Brain microvascular endothelial cell (primary cell): ENCODE measurements at regions not wholly inside any gene's neighbourhood (a gene's known extent, or its start where the extent isn't known, plus 50 kb on each side); places are given as distances from the start of the nearest gene placed in this dataset.

Source experiments
- DNase-seq: peaks from one replicate; pipeline ENCODE4 v3.0.0-alpha.2; 2020
- H3K27ac ChIP-seq: fragments of 250-450 bp; sonication (Bioruptor Pico); 2 replicates; pipeline ENCODE4 v1.5.1; 2020; ENCODE audit warnings: mild to moderate bottlenecking, moderate library complexity
- H3K27me3 ChIP-seq: fragments of 250-450 bp; sonication (Bioruptor Pico); replicated peaks from 2 replicates; pipeline ENCODE4 v1.5.1; 2020; ENCODE audit warnings: mild to moderate bottlenecking
- H3K36me3 ChIP-seq: fragments of 250-450 bp; sonication (Bioruptor Pico); replicated peaks from 2 replicates; pipeline ENCODE4 v1.5.1; 2020; ENCODE audit warnings: mild to moderate bottlenecking
- H3K4me3 ChIP-seq: 2 replicates; pipeline ENCODE4 v1.5.1; 2011; ENCODE audit warnings: low read depth, mild to moderate bottlenecking, control low read depth, low read length, moderate library complexity
- CTCF ChIP-seq: IDR thresholded peaks from 2 replicates; pipeline ENCODE4 v1.5.1; 2011; ENCODE audit warnings: low read depth, mild to moderate bottlenecking, moderate library complexity, low read length, control low read depth, inconsistent platforms; ENCODE audit errors: missing control alignments
- in situ Hi-C: cut with HindIII; loops from 2 replicates; pipeline ENCODE4 v1.10.0; 2017; ENCODE audit warnings: low sequenced_read_pairs, low pct_ligation_motif_present

- TF ChIP-seq CTCF: no peak
- Histone ChIP-seq H3K27ac (no peak overlapping the region), H3K27me3 (no peaks in the 10 kb centered on the region), H3K36me3 (no peaks in the 10 kb centered on the region), H3K4me3 (no peak overlapping the region)
- no peak for DNase-seq
- in situ Hi-C loops: no loop called here
Measured at GRCh38 chr2:239526666-239527415, 126.0 kb upstream of the HDAC4 start.

- no peaks in the 10 kb centered on the region for H3K36me3 ChIP-seq
- no peak overlapping the region for H3K27ac ChIP-seq
- H3K27me3 ChIP-seq: no peaks in the 10 kb centered on the region
- no peak for DNase-seq
- TF ChIP-seq CTCF: no peak
- H3K4me3 ChIP-seq: no peak overlapping the region
- in situ Hi-C loops: no loop called here
Measured at GRCh38 chr2:239526038-239526437, 125.2 kb upstream of the HDAC4 start.

- in situ Hi-C loops: no loop called here
- H3K4me3 ChIP-seq: no peak overlapping the region
- DNase-seq: no peak
Measured at GRCh38 chr2:239523954-239524330, 123.1 kb upstream of the HDAC4 start.

GRCh38 chr2:239523147-239523953 lies 122.5 kb upstream of the HDAC4 start:
- no peak for DNase-seq
- in situ Hi-C loops: no loop called here
- no peaks in the 10 kb centered on the region for H3K36me3 ChIP-seq
- no peaks in the 10 kb centered on the region for H3K27me3 ChIP-seq
- H3K4me3 ChIP-seq: no peak overlapping the region
- TF ChIP-seq CTCF: no peak
- no peak overlapping the region for H3K27ac ChIP-seq

More at GRCh38 chr2:239523954-239524330, 123.1 kb upstream of the HDAC4 start:
- TF ChIP-seq CTCF: no peak
- H3K27me3 ChIP-seq: no peaks in the 10 kb centered on the region
- H3K27ac ChIP-seq: no peak overlapping the region
- no peaks in the 10 kb centered on the region for H3K36me3 ChIP-seq

GRCh38 chr2:239522740-239523119 lies 121.9 kb upstream of the HDAC4 start:
- Histone ChIP-seq H3K27me3 (no peaks in the 10 kb centered on the region), H3K36me3 (no peaks in the 10 kb centered on the region), H3K4me3 (no peak overlapping the region), H3K27ac (no peak overlapping the region)
- in situ Hi-C loops: no loop called here
- TF ChIP-seq CTCF: no peak
- DNase-seq: no peak
